Ectodermal cell (in vitro differentiated cells): ENCODE measurements at regions not wholly inside any gene's neighbourhood (a gene's known extent, or its start where the extent isn't known, plus 50 kb on each side); places are given as distances from the start of the nearest gene placed in this dataset.

Experiments used
- H3K27ac ChIP-seq: 2 replicates; pipeline ENCODE4 v1.7.0; 2013; ENCODE audit warnings: mild to moderate bottlenecking, low read depth, low read length; ENCODE audit not compliant: insufficient read depth, poor library complexity, severe bottlenecking
- H3K27me3 ChIP-seq: 2 replicates; pipeline ENCODE4 v1.7.0; 2013; ENCODE audit warnings: mild to moderate bottlenecking, low read length; ENCODE audit not compliant: insufficient read depth, control insufficient read depth, poor library complexity, severe bottlenecking
- H3K36me3 ChIP-seq: one replicate; pipeline ENCODE4 v1.7.0; 2013; ENCODE audit warnings: low read length; ENCODE audit not compliant: control insufficient read depth, insufficient read depth
- H3K4me1 ChIP-seq: one replicate; pipeline ENCODE4 v1.7.0; 2013; ENCODE audit warnings: low read length; ENCODE audit not compliant: control insufficient read depth, insufficient read depth
- H3K4me3 ChIP-seq: 2 replicates; pipeline ENCODE4 v1.7.0; 2013; ENCODE audit warnings: low read depth, low read length, control low read depth; ENCODE audit not compliant: insufficient read depth
- H3K9me3 ChIP-seq: 2 replicates; pipeline ENCODE4 v1.7.0; 2013; ENCODE audit warnings: mild to moderate bottlenecking, low read length, moderate library complexity; ENCODE audit not compliant: control insufficient read depth
- WGBS, 2 experiments: methylation state at CpG; one replicate each; pipeline ENCODE4 v1.1.7; 2013; ENCODE audit warnings: missing lambda C conversion rate in 2 of 2; 5-methylcytosine and 5-hydroxymethylcytosine counted together

- H3K4me3 ChIP-seq: no peak overlapping the region
These were observed 710.7 kb upstream of the SGCG start for GRCh38 chr13:22470075-22470474.

GRCh38 chr13:22482496-22483000 lies 698.2 kb upstream of the SGCG start:
- Histone ChIP-seq H3K27ac (no peak overlapping the region), H3K36me3 (no peaks in the 10 kb centered on the region), H3K4me3 (no peak overlapping the region), H3K27me3 (no peaks in the 10 kb centered on the region), H3K4me1 (no peaks in the 10 kb centered on the region), H3K9me3 (no peaks in the 10 kb centered on the region)
- 96 to 100% methylated on average over 2 of the region's 2 CpGs for WGBS, 2 experiments

More at GRCh38 chr13:22470075-22470474, 710.7 kb upstream of the SGCG start:
- Histone ChIP-seq H3K27me3 (no peaks in the 10 kb centered on the region), H3K9me3 (no peaks in the 10 kb centered on the region), H3K27ac (no peak overlapping the region), H3K4me1 (no peaks in the 10 kb centered on the region), H3K36me3 (no peaks in the 10 kb centered on the region)
- 89 to 92% methylated on average over 3 of the region's 3 CpGs for WGBS, 2 experiments

- no peaks in the 10 kb centered on the region for H3K4me1 ChIP-seq
- WGBS, 2 experiments: 97 to 98% methylated on average over 1 of the region's 1 CpG
- H3K9me3 ChIP-seq: no peaks in the 10 kb centered on the region
- H3K4me3 ChIP-seq: no peak overlapping the region
- no peaks in the 10 kb centered on the region for H3K27me3 ChIP-seq
- no peak overlapping the region for H3K27ac ChIP-seq
- H3K36me3 ChIP-seq: no peaks in the 10 kb centered on the region
These were observed 697.5 kb upstream of the SGCG start for GRCh38 chr13:22483276-22483675.

- no peak overlapping the region for H3K27ac ChIP-seq
- H3K27me3 ChIP-seq: no peaks in the 10 kb centered on the region
- WGBS, 2 experiments: 95 to 100% methylated on average over 3 of the region's 3 CpGs
- no peaks in the 10 kb centered on the region for H3K36me3 ChIP-seq
- H3K9me3 ChIP-seq: no peaks in the 10 kb centered on the region
- H3K4me1 ChIP-seq: no peaks in the 10 kb centered on the region
- no peak overlapping the region for H3K4me3 ChIP-seq
These were observed 694.3 kb upstream of the SGCG start for GRCh38 chr13:22486490-22486889.

- Histone ChIP-seq H3K27me3 (no peaks in the 10 kb centered on the region), H3K36me3 (no peaks in the 10 kb centered on the region), H3K27ac (no peak overlapping the region), H3K4me3 (no peak overlapping the region), H3K9me3 (no peaks in the 10 kb centered on the region), H3K4me1 (no peaks in the 10 kb centered on the region)
These were observed 692.8 kb upstream of the SGCG start for GRCh38 chr13:22487932-22488331.

- WGBS, 2 experiments: 75 to 100% methylated on average over 1 of the region's 2 CpGs
- H3K27me3 ChIP-seq: no peaks in the 10 kb centered on the region
- no peak overlapping the region for H3K27ac ChIP-seq
- no peaks in the 10 kb centered on the region for H3K36me3 ChIP-seq
- H3K9me3 ChIP-seq: no peaks in the 10 kb centered on the region
- no peak overlapping the region for H3K4me3 ChIP-seq
- H3K4me1 ChIP-seq: no peaks in the 10 kb centered on the region
These were observed 691.0 kb upstream of the SGCG start for GRCh38 chr13:22489771-22490170.

GRCh38 chr13:22495819-22496218 lies 685.0 kb upstream of the SGCG start:
- peaks cover 8% of the 10 kb centered on the region for H3K4me1 ChIP-seq
- no peaks in the 10 kb centered on the region for H3K27me3 ChIP-seq
- no peak overlapping the region for H3K4me3 ChIP-seq
- 83 to 89% methylated on average over 4 of the region's 4 CpGs for WGBS, 2 experiments
- H3K36me3 ChIP-seq: no peaks in the 10 kb centered on the region
- H3K27ac ChIP-seq: no peak overlapping the region
- H3K9me3 ChIP-seq: no peaks in the 10 kb centered on the region

- no peaks in the 10 kb centered on the region for H3K36me3 ChIP-seq
- WGBS, 2 experiments: 95 to 96% methylated on average over 17 of the region's 17 CpGs
- no peaks in the 10 kb centered on the region for H3K9me3 ChIP-seq
- H3K4me3 ChIP-seq: no peak overlapping the region
- no peaks in the 10 kb centered on the region for H3K27me3 ChIP-seq
- H3K27ac ChIP-seq: no peak overlapping the region
- H3K4me1 ChIP-seq: peaks cover 8% of the 10 kb centered on the region
These were observed 683.8 kb upstream of the SGCG start for GRCh38 chr13:22496803-22497508.

GRCh38 chr13:22497991-22498780 lies 682.6 kb upstream of the SGCG start:
- Histone ChIP-seq H3K27me3 (no peaks in the 10 kb centered on the region), H3K27ac (no peak overlapping the region), H3K36me3 (no peaks in the 10 kb centered on the region), H3K4me3 (no peak overlapping the region), H3K9me3 (no peaks in the 10 kb centered on the region), H3K4me1 (peaks cover 8% of the 10 kb centered on the region)
- WGBS, 2 experiments: 94% methylated on average over 16 of the region's 16 CpGs

- Histone ChIP-seq H3K4me1 (peaks cover 8% of the 10 kb centered on the region), H3K9me3 (no peaks in the 10 kb centered on the region), H3K27ac (no peak overlapping the region), H3K4me3 (no peak overlapping the region), H3K36me3 (no peaks in the 10 kb centered on the region), H3K27me3 (no peaks in the 10 kb centered on the region)
These were observed 680.9 kb upstream of the SGCG start for GRCh38 chr13:22499919-22500318.
